Thyroid gland (tissue), 4 donors: ENCODE measurements at regions not wholly inside any gene's neighbourhood (a gene's known extent, or its start where the extent isn't known, plus 50 kb on each side); places are given as distances from the start of the nearest gene placed in this dataset.

Experiments
- CTCF ChIP-seq, 6 experiments: fragments of 200-600 bp in 3 of 6; fragments of 450-650 bp in 3 of 6; sonication (generic) in 3 of 6; IDR thresholded peaks; one replicate each; pipeline ENCODE4 v1.5.1; 2016 to 2019; ENCODE audit warnings: antibody characterized with exemption in 6 of 6, mild to moderate bottlenecking in 2 of 6, inconsistent platforms in 1 of 6, moderate library complexity in 1 of 6
- POLR2A ChIP-seq, 2 donors: fragments of 450-650 bp; IDR thresholded peaks; one replicate each; pipeline ENCODE4 v1.6.1; 2017; ENCODE audit warnings: antibody characterized with exemption in 2 of 2, mild to moderate bottlenecking in 2 of 2, moderate library complexity in 1 of 2

- TF ChIP-seq POLR2A (IDR thresholded peaks at IDR 0.05) = no peak
- TF ChIP-seq CTCF (IDR thresholded peaks at IDR 0.05) = no peak
Measured at GRCh38 chr13:32907211-32907610, 109.0 kb upstream of the KL start.
